H1 (cell line): ENCODE measurements at regions not wholly inside any gene's neighbourhood (a gene's known extent, or its start where the extent isn't known, plus 50 kb on each side); places are given as distances from the start of the nearest gene placed in this dataset.

Experiments used
- ATF3 ChIP-seq: IDR thresholded peaks from 2 replicates; pipeline ENCODE4 v1.6.1; 2011; ENCODE audit warnings: low read depth, mild to moderate bottlenecking, low read length; ENCODE audit not compliant: insufficient read depth
- CBX8 ChIP-seq: fragments of 300-800, 300-1000 bp; sonication (generic); IDR thresholded peaks from 2 replicates; pipeline ENCODE4 v1.7.1; 2016; ENCODE audit warnings: low read depth, low read length, borderline replicate concordance
- CHD7 ChIP-seq: fragments of 300-600 bp; sonication (generic); IDR thresholded peaks from 2 replicates; pipeline ENCODE4 v1.7.1; 2012; ENCODE audit warnings: low read length, moderate library complexity, mild to moderate bottlenecking, inconsistent platforms; ENCODE audit not compliant: insufficient replicate concordance
- HDAC2 ChIP-seq, 2 experiments: fragments of 300-600 bp in 1 of 2; sonication (generic) in 1 of 2; IDR thresholded peaks; 2 replicates each; pipeline ENCODE4 v1.6.1; 2011 to 2012; ENCODE audit warnings: low read depth in 2 of 2, low read length in 2 of 2, mild to moderate bottlenecking in 2 of 2, moderate library complexity in 2 of 2, borderline replicate concordance in 1 of 2, inconsistent platforms in 1 of 2
- HDAC6 ChIP-seq: IDR thresholded peaks from one replicate; pipeline ENCODE4 v1.7.1; 2012; ENCODE audit warnings: low read depth, mild to moderate bottlenecking, inconsistent platforms, low read length, moderate library complexity
- KDM1A ChIP-seq: fragments of 200-600, 300-600 bp; sonication (generic); IDR thresholded peaks from 2 replicates; pipeline ENCODE4 v1.7.1; 2016; ENCODE audit warnings: mild to moderate bottlenecking, low read length, borderline replicate concordance
- POLR2AphosphoS5 ChIP-seq: IDR thresholded peaks from 2 replicates; pipeline ENCODE4 v1.6.1; 2011; ENCODE audit warnings: low read depth, low read length
- RAD21 ChIP-seq, 2 experiments: IDR thresholded peaks in 1 of 2; conservative IDR thresholded peaks in 1 of 2; 2 replicates each; pipeline ENCODE4 v1.6.1; 2011; ENCODE audit warnings: low read depth in 2 of 2, low read length in 2 of 2, improper control_type of control experiment in 1 of 2, inconsistent platforms in 1 of 2, mild to moderate bottlenecking in 1 of 2, moderate library complexity in 1 of 2
- RFX5 ChIP-seq: IDR thresholded peaks from 2 replicates; pipeline ENCODE4 v1.6.1; 2011; ENCODE audit warnings: low read depth, low read length, improper control_type of control experiment, borderline replicate concordance
- RNF2 ChIP-seq: fragments of 200-900, 300-1000 bp; sonication (generic); IDR thresholded peaks from 2 replicates; pipeline ENCODE4 v1.7.1; 2016; ENCODE audit warnings: borderline replicate concordance, low read depth, mild to moderate bottlenecking, antibody characterized with exemption, low read length; ENCODE audit not compliant: poor library complexity, severe bottlenecking; ENCODE audit errors: missing control alignments

GRCh38 chr10:2825841-2826240 lies 241.5 kb upstream of the PFKP start (continued):
- TF ChIP-seq CHD7: no peak
- TF ChIP-seq ATF3: no peak
- no peak for TF ChIP-seq RAD21 (IDR thresholded peaks at IDR 0.05 in 1 of 2, conservative IDR thresholded peaks at IDR 0.05 in 1 of 2; ENCODE audit: low read depth in 2 of 2, low read length in 2 of 2)
- no peak for TF ChIP-seq HDAC6
- TF ChIP-seq POLR2AphosphoS5: no peak
- TF ChIP-seq CBX8: no peak
- TF ChIP-seq HDAC2 (IDR thresholded peaks at IDR 0.05; ENCODE audit: borderline replicate concordance in 1 of 2, low read depth in 2 of 2, low read length in 2 of 2): no peak
- TF ChIP-seq KDM1A: no peak
- TF ChIP-seq RFX5: no peak
- no peak for TF ChIP-seq RNF2
